HT-29 (cell line): ENCODE measurements at regions not wholly inside any gene's neighbourhood (a gene's known extent, or its start where the extent isn't known, plus 50 kb on each side); places are given as distances from the start of the nearest gene placed in this dataset. TPM values are rescaled to one million over a fixed set of nuclear protein-coding genes. Genes with fewer than 3 reads are reported as not detected.

Experiments used
- DNase-seq: peaks from one replicate; pipeline ENCODE4 v3.0.0-alpha.2; 2015; ENCODE audit warnings: low spot score
- small RNA-seq: library from RNA; depleted of rRNA; stranded (forward); fragments of <200 nt; gene quantifications from one replicate; pipeline ENCODE3, GENCODE V24; 2014

- DNase-seq, result no peak
Observed at GRCh38 chr7:85237721-85238120, 50.9 kb upstream of the SEMA3D start.

Small RNA genes in the stretch of these regions (small RNA-seq; reads per million reads assigned to genes)
- not detected for gene DYNLL1P7
